K562 (cell line): ENCODE measurements at regions not wholly inside any gene's neighbourhood (a gene's known extent, or its start where the extent isn't known, plus 50 kb on each side); places are given as distances from the start of the nearest gene placed in this dataset.

Source experiments
- ATAC-seq: fragments of 200-7000 bp; cut with Tn5 transposase; 3 replicates; pipeline ENCODE4 v1.9.1; 2020; ENCODE audit warnings: moderate library complexity
- BruUV-seq: library from RNA; stranded (reverse); fragments of 400-500 nt; replicated peaks from 2 replicates; lab custom pipeline; 2021; lab: Mats Ljungman, UMichigan
- CTCF ChIA-PET: fragments of 300-600 bp; formaldehyde crosslinking; extraction: SDS; loops from one replicate; lab custom pipeline; 2021; ENCODE audit warnings: low intra/inter-chr PET ratio; lab: Yijun Ruan, JAX
- POLR2A ChIA-PET: fragments of 300-600, 350-650 bp; sonication (Branson Sonifier 250); formaldehyde crosslinking; extraction: SDS; loops from one replicate; lab custom pipeline; 2021; ENCODE audit warnings: antibody characterized with exemption, inconsistent platforms; lab: Yijun Ruan, JAX
- DNase-seq, 4 experiments: peaks; one replicate each; pipeline versions ENCODE4 v3.0.0 to v3.0.0-alpha.2; 2011 to 2018; ENCODE audit warnings: low spot score in 3 of 4, mixed read lengths in 3 of 4; ENCODE audit errors: extremely low read depth in 1 of 4
- FAIRE-seq: peaks from 2 replicates; lab custom pipeline; 2011; peaks lifted over from hg19 to GRCh38; lab: Jason Lieb, UNC
- H2AFZ ChIP-seq: 2 replicates; pipeline ENCODE4 v1.6.0; 2011; ENCODE audit warnings: low read depth, low read length, control low read depth, inconsistent platforms
- H3K27ac ChIP-seq: fragments of 200-600 bp; 3 replicates; pipeline ENCODE4 v1.8.0; 2011; ENCODE audit warnings: low read depth, mild to moderate bottlenecking, control low read depth, inconsistent platforms, low read length, moderate library complexity, mixed read lengths; ENCODE audit errors: extremely low read depth
- H3K27me3 ChIP-seq, 2 experiments: fragments of 300-600 bp in 1 of 2; 2 replicates in 1 of 2; 3 replicates in 1 of 2; pipeline versions ENCODE4 v1.6.0 to v1.8.0; 2011; ENCODE audit warnings: inconsistent platforms in 2 of 2, low read length in 2 of 2, mild to moderate bottlenecking in 1 of 2, mixed read lengths in 1 of 2, moderate library complexity in 1 of 2; ENCODE audit not compliant: control insufficient read depth in 2 of 2, insufficient read depth in 2 of 2
- H3K36me3 ChIP-seq: fragments of 300-600 bp; 3 replicates; pipeline ENCODE4 v1.8.0; 2011; ENCODE audit warnings: mild to moderate bottlenecking, low read length, inconsistent platforms; ENCODE audit not compliant: control insufficient read depth, insufficient read depth
- H3K4me1 ChIP-seq, 2 experiments: fragments of 200-600 bp in 1 of 2; replicated peaks in 1 of 2; 2 replicates in 1 of 2; 3 replicates in 1 of 2; pipeline versions ENCODE4 v1.5.1 to v1.8.0; 2011; ENCODE audit warnings: inconsistent platforms in 2 of 2, low read length in 2 of 2, mild to moderate bottlenecking in 1 of 2, mixed read lengths in 1 of 2, moderate library complexity in 1 of 2; ENCODE audit not compliant: control insufficient read depth in 2 of 2, insufficient read depth in 2 of 2
- H3K4me2 ChIP-seq: 2 replicates; pipeline ENCODE4 v1.6.1; 2011; ENCODE audit warnings: low read length, control low read depth, inconsistent platforms, mixed read lengths; ENCODE audit not compliant: insufficient read depth
- H3K4me3 ChIP-seq: fragments of 200-600 bp; sonication (generic), shearing (Covaris generic); 2 replicates; pipeline ENCODE4 v1.5.1; 2016; ENCODE audit warnings: control low read depth, inconsistent platforms
- H3K79me2 ChIP-seq: fragments of 200-600 bp; 3 replicates; pipeline ENCODE4 v1.8.0; 2011; ENCODE audit warnings: low read length, inconsistent platforms; ENCODE audit not compliant: control insufficient read depth, insufficient read depth
- H3K9ac ChIP-seq, 2 experiments: 2 replicates each; pipeline versions ENCODE4 v1.6.0 to v1.6.1; 2011; ENCODE audit warnings: low read depth in 2 of 2, low read length in 2 of 2, control low read depth in 1 of 2, inconsistent platforms in 1 of 2, mild to moderate bottlenecking in 1 of 2, mixed read lengths in 1 of 2; ENCODE audit not compliant: insufficient read depth in 1 of 2
- H3K9me1 ChIP-seq: one replicate; pipeline ENCODE4 v1.6.0; 2011; ENCODE audit warnings: inconsistent platforms, mild to moderate bottlenecking, low read length, moderate library complexity; ENCODE audit not compliant: control insufficient read depth, insufficient read depth
- H3K9me3 ChIP-seq: replicated peaks from 2 replicates; pipeline ENCODE4 v1.5.1; 2011; ENCODE audit warnings: low read depth, low read length, inconsistent platforms; ENCODE audit not compliant: control insufficient read depth, insufficient read depth
- H4K20me1 ChIP-seq: replicated peaks from 2 replicates; pipeline ENCODE4 v1.6.1; 2011; ENCODE audit warnings: low read length, inconsistent platforms, mixed read lengths; ENCODE audit not compliant: control insufficient read depth, insufficient read depth
- BRF2 ChIP-seq: IDR thresholded peaks from 3 replicates; pipeline ENCODE4 v1.6.1; 2011; ENCODE audit warnings: borderline replicate concordance, mild to moderate bottlenecking; ENCODE audit not compliant: insufficient read length, insufficient read depth
- CBFA2T2 ChIP-seq: fragments of 450-650 bp; conservative IDR thresholded peaks from 2 replicates; pipeline ENCODE4 v1.6.1; 2017; ENCODE audit warnings: mild to moderate bottlenecking
- CUX1 ChIP-seq: fragments of 200-800 bp; sonication (Bioruptor generic); IDR thresholded peaks from 2 replicates; pipeline ENCODE4 v1.6.1; 2016; ENCODE audit warnings: missing genetic modification characterization, missing compliant biosample characterization
- DIDO1 ChIP-seq: fragments of 450-650 bp; IDR thresholded peaks from 2 replicates; pipeline ENCODE4 v1.6.1; 2016; ENCODE audit warnings: low read depth, missing biosample characterization, missing genetic modification characterization
- EP400 ChIP-seq: fragments of 450-650 bp; IDR thresholded peaks from 2 replicates; pipeline ENCODE4 v1.6.1; 2017; ENCODE audit warnings: antibody characterized with exemption, mild to moderate bottlenecking, moderate library complexity
- HDAC6 ChIP-seq: IDR thresholded peaks from 2 replicates; pipeline ENCODE4 v1.6.1; 2012; ENCODE audit warnings: low read depth, mild to moderate bottlenecking, control low read depth, inconsistent platforms, low read length, moderate library complexity
- HDAC8 ChIP-seq: fragments of 450-650 bp; IDR thresholded peaks from 2 replicates; pipeline ENCODE4 v1.6.1; 2016; ENCODE audit warnings: mild to moderate bottlenecking, missing genetic modification characterization, moderate library complexity, missing compliant biosample characterization
- HDGF ChIP-seq: fragments of 450-650 bp; IDR thresholded peaks from 2 replicates; pipeline ENCODE4 v1.6.1; 2016
- LCOR ChIP-seq: sonication (generic); formaldehyde crosslinking; IDR thresholded peaks from 2 replicates; pipeline ENCODE4 v1.8.0; 2022; ENCODE audit warnings: mild to moderate bottlenecking, missing genetic modification reagents
- NR2C1 ChIP-seq, 2 experiments: fragments of 450-650 bp; IDR thresholded peaks; 2 replicates each; pipeline ENCODE4 v1.6.1; 2017; ENCODE audit warnings: mild to moderate bottlenecking in 2 of 2, antibody characterized with exemption in 1 of 2, inconsistent platforms in 1 of 2, missing compliant biosample characterization in 1 of 2, missing genetic modification characterization in 1 of 2
- RFX1 ChIP-seq: fragments of 450-650 bp; IDR thresholded peaks from 2 replicates; pipeline ENCODE4 v1.6.1; 2016; ENCODE audit warnings: mild to moderate bottlenecking, moderate library complexity
- TEAD4 ChIP-seq, 2 experiments: sonication (generic) in 1 of 2; formaldehyde crosslinking in 1 of 2; IDR thresholded peaks; 2 replicates each; pipeline versions ENCODE4 v1.6.1 to v1.8.0; 2012 to 2022; ENCODE audit warnings: borderline replicate concordance in 1 of 2, inconsistent platforms in 1 of 2, low read length in 1 of 2, mild to moderate bottlenecking in 1 of 2, missing genetic modification reagents in 1 of 2
- TFE3 ChIP-seq: fragments of 450-650 bp; formaldehyde crosslinking; IDR thresholded peaks from 2 replicates; pipeline ENCODE4 v1.4.0; 2020; ENCODE audit warnings: mild to moderate bottlenecking, mixed read lengths
- THRAP3 ChIP-seq: fragments of 450-650 bp; IDR thresholded peaks from 2 replicates; pipeline ENCODE4 v1.6.1; 2016; ENCODE audit warnings: mild to moderate bottlenecking, inconsistent platforms, borderline replicate concordance
- ZBTB2 ChIP-seq: fragments of 450-650 bp; IDR thresholded peaks from 2 replicates; pipeline ENCODE4 v1.6.1; 2016; ENCODE audit warnings: antibody characterized with exemption
- in situ Hi-C: fragments of 300-500 bp; cut with MboI; formaldehyde crosslinking; loops from 4 replicates; pipeline ENCODE4 v1.15.0; 2018; ENCODE audit warnings: inconsistent platforms, mixed read lengths
- intact Hi-C: fragments of 100-400 bp; cut with micrococcal nuclease; formaldehyde crosslinking; loops from 2 replicates; pipeline ENCODE4 v1.14.2; 2022

GRCh38 chr2:144776766-144777165 is 256.8 kb upstream of the ZEB2 start:
- Histone ChIP-seq H3K79me2 (no peaks in the 10 kb centered on the region), H4K20me1 (no peaks in the 10 kb centered on the region), H2AFZ (no peak overlapping the region), H3K4me3 (no peak overlapping the region), H3K9me1 (no peaks in the 10 kb centered on the region), H3K9me3 (no peaks in the 10 kb centered on the region), H3K4me2 (no peak overlapping the region), H3K27me3 (no peaks in the 10 kb centered on the region), H3K27ac (no peak overlapping the region), H3K9ac (no peak overlapping the region), H3K4me1 (no peaks in the 10 kb centered on the region), H3K36me3 (no peaks in the 10 kb centered on the region)
- no peak for FAIRE-seq
- no peak for DNase-seq
- ATAC-seq = no peak
- ChIA-PET POLR2A (no interaction called here), CTCF (no interaction called here)
- BruUV-seq = no TSS peak
- in situ Hi-C loops = no loop called here
- intact Hi-C loops = no loop called here
- TF ChIP-seq BRF2 (no peak), DIDO1 (tag) (no peak), EP400 (no peak), THRAP3 (no peak), HDAC8 (tag) (no peak), RFX1 (no peak), ZBTB2 (no peak), TFE3 (no peak), HDGF (no peak), HDAC6 (no peak), NR2C1 (IDR thresholded peaks at IDR 0.05) (no peak), NR2C1 (tag; IDR thresholded peaks at IDR 0.05) (no peak), CUX1 (CRISPR knock-in tag) (no peak), LCOR (CRISPR knock-in tag) (no peak), TEAD4 (IDR thresholded peaks at IDR 0.05; ENCODE audit: low read length) (no peak), TEAD4 (CRISPR knock-in tag; IDR thresholded peaks at IDR 0.05; ENCODE audit: borderline replicate concordance) (no peak), CBFA2T2 (no peak)
